ENCODE measurements at regions not wholly inside any gene's neighbourhood (a gene's known extent, or its start where the extent isn't known, plus 50 kb on each side); places are given as distances from the start of the nearest gene placed in this dataset.

GRCh38 chrX:25665431-25665830 lies 472.7 kb upstream of the MAGEB18 start:
- FAIRE-seq = no peak

GRCh38 chrX:25667681-25668080 lies 470.5 kb upstream of the MAGEB18 start:
- TF ChIP-seq TAF1 (IDR thresholded peaks at IDR 0.05; ENCODE audit: low read depth, low read length) (no peak), POLR2AphosphoS5 (IDR thresholded peaks at IDR 0.05; ENCODE audit: low read depth, low read length) (no peak), POU2F2 (IDR thresholded peaks at IDR 0.05; ENCODE audit: low read depth, low read length) (no peak), SPI1 (IDR thresholded peaks at IDR 0.05; ENCODE audit: low read depth, low read length) (no peak), PAX5 (IDR thresholded peaks at IDR 0.05; ENCODE audit: insufficient read depth, low read length, severe bottlenecking) (no peak), POLR2A (IDR thresholded peaks at IDR 0.05; ENCODE audit: low read depth, low read length) (no peak)
- DNase-seq (ENCODE audit: insufficient read length, low spot score) (no peak), FAIRE-seq (no peak)

More at GRCh38 chrX:25665431-25665830, 472.7 kb upstream of the MAGEB18 start:
- no peak for TF ChIP-seq TAF1 (IDR thresholded peaks at IDR 0.05; ENCODE audit: low read depth, low read length)
- no peak for TF ChIP-seq POU2F2 (IDR thresholded peaks at IDR 0.05; ENCODE audit: low read depth, low read length)
- no peak for TF ChIP-seq SPI1 (IDR thresholded peaks at IDR 0.05; ENCODE audit: low read depth, low read length)
- no peak for TF ChIP-seq PAX5 (IDR thresholded peaks at IDR 0.05; ENCODE audit: insufficient read depth, low read length, severe bottlenecking)
- no peak for TF ChIP-seq POLR2AphosphoS5 (IDR thresholded peaks at IDR 0.05; ENCODE audit: low read depth, low read length)
- TF ChIP-seq POLR2A (IDR thresholded peaks at IDR 0.05; ENCODE audit: low read depth, low read length) = no peak
- DNase-seq (ENCODE audit: insufficient read length, low spot score) = no peak

- FAIRE-seq = no peak
- no peak for TF ChIP-seq POU2F2 (IDR thresholded peaks at IDR 0.05; ENCODE audit: low read depth, low read length)
- no peak for TF ChIP-seq PAX5 (IDR thresholded peaks at IDR 0.05; ENCODE audit: insufficient read depth, low read length, severe bottlenecking)
- TF ChIP-seq SPI1 (IDR thresholded peaks at IDR 0.05; ENCODE audit: low read depth, low read length) = no peak
- no peak for TF ChIP-seq POLR2AphosphoS5 (IDR thresholded peaks at IDR 0.05; ENCODE audit: low read depth, low read length)
- no peak for TF ChIP-seq TAF1 (IDR thresholded peaks at IDR 0.05; ENCODE audit: low read depth, low read length)
- no peak for TF ChIP-seq POLR2A (IDR thresholded peaks at IDR 0.05; ENCODE audit: low read depth, low read length)
- no peak for DNase-seq (ENCODE audit: insufficient read length, low spot score)
These were observed 463.4 kb upstream of the MAGEB18 start for GRCh38 chrX:25674776-25675175.

- DNase-seq (ENCODE audit: insufficient read length, low spot score) (no peak), FAIRE-seq (no peak)
- no peak for TF ChIP-seq TAF1 (IDR thresholded peaks at IDR 0.05; ENCODE audit: low read depth, low read length)
- TF ChIP-seq SPI1 (IDR thresholded peaks at IDR 0.05; ENCODE audit: low read depth, low read length) = no peak
- TF ChIP-seq PAX5 (IDR thresholded peaks at IDR 0.05; ENCODE audit: insufficient read depth, low read length, severe bottlenecking) = no peak
- TF ChIP-seq POLR2AphosphoS5 (IDR thresholded peaks at IDR 0.05; ENCODE audit: low read depth, low read length) = no peak
- no peak for TF ChIP-seq POLR2A (IDR thresholded peaks at IDR 0.05; ENCODE audit: low read depth, low read length)
These were observed 436.3 kb upstream of the MAGEB18 start for GRCh38 chrX:25701876-25702275.

- FAIRE-seq (no peak), DNase-seq (ENCODE audit: insufficient read length, low spot score) (no peak)
- TF ChIP-seq POLR2A (IDR thresholded peaks at IDR 0.05; ENCODE audit: low read depth, low read length) (no peak), POLR2AphosphoS5 (IDR thresholded peaks at IDR 0.05; ENCODE audit: low read depth, low read length) (no peak), POU2F2 (IDR thresholded peaks at IDR 0.05; ENCODE audit: low read depth, low read length) (no peak), TAF1 (IDR thresholded peaks at IDR 0.05; ENCODE audit: low read depth, low read length) (no peak), PAX5 (IDR thresholded peaks at IDR 0.05; ENCODE audit: insufficient read depth, low read length, severe bottlenecking) (no peak), SPI1 (IDR thresholded peaks at IDR 0.05; ENCODE audit: low read depth, low read length) (no peak)
These were observed 421.0 kb upstream of the MAGEB18 start for GRCh38 chrX:25717122-25717521.

- DNase-seq (ENCODE audit: insufficient read length, low spot score) (no peak), FAIRE-seq (no peak)
- no peak for TF ChIP-seq POLR2A (IDR thresholded peaks at IDR 0.05; ENCODE audit: low read depth, low read length)
- no peak for TF ChIP-seq PAX5 (IDR thresholded peaks at IDR 0.05; ENCODE audit: insufficient read depth, low read length, severe bottlenecking)
- TF ChIP-seq POU2F2 (IDR thresholded peaks at IDR 0.05; ENCODE audit: low read depth, low read length) = no peak
- TF ChIP-seq SPI1 (IDR thresholded peaks at IDR 0.05; ENCODE audit: low read depth, low read length) = no peak
- TF ChIP-seq TAF1 (IDR thresholded peaks at IDR 0.05; ENCODE audit: low read depth, low read length) = no peak
- TF ChIP-seq POLR2AphosphoS5 (IDR thresholded peaks at IDR 0.05; ENCODE audit: low read depth, low read length) = no peak
These were observed 416.6 kb upstream of the MAGEB18 start for GRCh38 chrX:25721564-25721963.

GRCh38 chrX:25726539-25726938 lies 411.6 kb upstream of the MAGEB18 start:
- DNase-seq (ENCODE audit: insufficient read length, low spot score) = no peak
- TF ChIP-seq POLR2A (IDR thresholded peaks at IDR 0.05; ENCODE audit: low read depth, low read length) = no peak
- no peak for TF ChIP-seq TAF1 (IDR thresholded peaks at IDR 0.05; ENCODE audit: low read depth, low read length)
- TF ChIP-seq POU2F2 (IDR thresholded peaks at IDR 0.05; ENCODE audit: low read depth, low read length) = no peak
- no peak for TF ChIP-seq SPI1 (IDR thresholded peaks at IDR 0.05; ENCODE audit: low read depth, low read length)
- TF ChIP-seq PAX5 (IDR thresholded peaks at IDR 0.05; ENCODE audit: insufficient read depth, low read length, severe bottlenecking) = no peak
- TF ChIP-seq POLR2AphosphoS5 (IDR thresholded peaks at IDR 0.05; ENCODE audit: low read depth, low read length) = no peak
- no peak for FAIRE-seq

- DNase-seq (ENCODE audit: insufficient read length, low spot score) (no peak), FAIRE-seq (no peak)
- no peak for TF ChIP-seq SPI1 (IDR thresholded peaks at IDR 0.05; ENCODE audit: low read depth, low read length)
- TF ChIP-seq POLR2A (IDR thresholded peaks at IDR 0.05; ENCODE audit: low read depth, low read length) = no peak
- no peak for TF ChIP-seq TAF1 (IDR thresholded peaks at IDR 0.05; ENCODE audit: low read depth, low read length)
- TF ChIP-seq POLR2AphosphoS5 (IDR thresholded peaks at IDR 0.05; ENCODE audit: low read depth, low read length) = no peak
- TF ChIP-seq PAX5 (IDR thresholded peaks at IDR 0.05; ENCODE audit: insufficient read depth, low read length, severe bottlenecking) = no peak
- TF ChIP-seq POU2F2 (IDR thresholded peaks at IDR 0.05; ENCODE audit: low read depth, low read length) = no peak
These were observed 405.0 kb upstream of the MAGEB18 start for GRCh38 chrX:25733148-25733547.

GRCh38 chrX:25737540-25737939 lies 400.6 kb upstream of the MAGEB18 start:
- no peak for TF ChIP-seq TAF1 (IDR thresholded peaks at IDR 0.05; ENCODE audit: low read depth, low read length)
- no peak for TF ChIP-seq PAX5 (IDR thresholded peaks at IDR 0.05; ENCODE audit: insufficient read depth, low read length, severe bottlenecking)
- TF ChIP-seq POU2F2 (IDR thresholded peaks at IDR 0.05; ENCODE audit: low read depth, low read length) = no peak
- no peak for TF ChIP-seq POLR2A (IDR thresholded peaks at IDR 0.05; ENCODE audit: low read depth, low read length)
- no peak for TF ChIP-seq POLR2AphosphoS5 (IDR thresholded peaks at IDR 0.05; ENCODE audit: low read depth, low read length)
- no peak for TF ChIP-seq SPI1 (IDR thresholded peaks at IDR 0.05; ENCODE audit: low read depth, low read length)
- DNase-seq (ENCODE audit: insufficient read length, low spot score) = no peak
- FAIRE-seq = no peak

GRCh38 chrX:25742334-25742733 lies 395.8 kb upstream of the MAGEB18 start:
- FAIRE-seq (no peak), DNase-seq (ENCODE audit: insufficient read length, low spot score) (no peak)
- TF ChIP-seq PAX5 (IDR thresholded peaks at IDR 0.05; ENCODE audit: insufficient read depth, low read length, severe bottlenecking) (no peak), SPI1 (IDR thresholded peaks at IDR 0.05; ENCODE audit: low read depth, low read length) (no peak), TAF1 (IDR thresholded peaks at IDR 0.05; ENCODE audit: low read depth, low read length) (no peak), POLR2A (IDR thresholded peaks at IDR 0.05; ENCODE audit: low read depth, low read length) (no peak), POLR2AphosphoS5 (IDR thresholded peaks at IDR 0.05; ENCODE audit: low read depth, low read length) (no peak), POU2F2 (IDR thresholded peaks at IDR 0.05; ENCODE audit: low read depth, low read length) (no peak)
